Adrenal gland (tissue), 9 donors: ENCODE measurements at regions not wholly inside any gene's neighbourhood (a gene's known extent, or its start where the extent isn't known, plus 50 kb on each side); places are given as distances from the start of the nearest gene placed in this dataset.

Source experiments
- DNase-seq, 7 donors: peaks; one replicate each; pipeline ENCODE4 v3.0.0-alpha.2; 2019 to 2020
- H3K27ac ChIP-seq, 5 donors: fragments of 200-600 bp; sonication (generic) in 4 of 5; 1 replicate in 3 of 5; 2 replicates in 2 of 5; pipeline versions ENCODE4 v1.5.1 to v1.8.0; 2016 to 2020; ENCODE audit warnings: mild to moderate bottlenecking in 1 of 5
- H3K27me3 ChIP-seq: fragments of 200-600 bp; 2 replicates; pipeline ENCODE4 v1.8.0; 2021
- H3K36me3 ChIP-seq, 2 donors: fragments of 200-600 bp; replicated peaks in 1 of 2; 1 replicate in 1 of 2; 2 replicates in 1 of 2; pipeline versions ENCODE4 v1.5.1 to v1.8.0; 2018 to 2022
- H3K4me1 ChIP-seq, 2 donors: fragments of 200-600 bp; replicated peaks in 1 of 2; 1 replicate in 1 of 2; 2 replicates in 1 of 2; pipeline versions ENCODE4 v1.5.1 to v1.8.0; 2018 to 2021
- H3K4me3 ChIP-seq, 4 donors: fragments of 200-600 bp; sonication (generic) in 3 of 4; one replicate each; pipeline ENCODE4 v1.5.1; 2016 to 2018
- H3K9me3 ChIP-seq, 3 donors: fragments of 200-600 bp; sonication (generic) in 1 of 3; replicated peaks in 1 of 3; 1 replicate in 2 of 3; 2 replicates in 1 of 3; pipeline versions ENCODE4 v1.5.1 to v1.8.0; 2016 to 2021
- CTCF ChIP-seq, 6 experiments: fragments of 450-650 bp in 4 of 6; fragments of 200-600 bp in 2 of 6; sonication (generic) in 1 of 6; IDR thresholded peaks; 1 replicate in 5 of 6; 2 replicates in 1 of 6; pipeline versions ENCODE4 v1.5.1 to v1.8.0; 2016 to 2021; ENCODE audit warnings: antibody characterized with exemption in 6 of 6, mild to moderate bottlenecking in 2 of 6, moderate library complexity in 1 of 6
- POLR2A ChIP-seq, 2 donors: fragments of 450-650 bp; IDR thresholded peaks; one replicate each; pipeline ENCODE4 v1.6.1; 2017; ENCODE audit warnings: antibody characterized with exemption in 2 of 2, mild to moderate bottlenecking in 2 of 2, moderate library complexity in 1 of 2
- WGBS, 4 donors: extraction: QIAGEN DNeasy Blood & Tissue Kit in 2 of 4; methylation state at CpG; one replicate each; pipeline versions ENCODE4 v1.1.5 to v1.1.7; 2013 to 2017; 5-methylcytosine and 5-hydroxymethylcytosine counted together
- intact Hi-C, 2 donors: fragments of 100-400 bp; cut with DNase I; formaldehyde crosslinking; loops; one replicate each; pipeline versions ENCODE4 v1.14.1 to v1.15.0; 2022 to 2023
- donor health status: healthy with polysubstance abuse.
- donor health status: Bipolar disorder and iron deficiency.
- donor health status: DM: yes; HTN: yes; CAD: no.
- donor health status: DM: no; HTN: no; CAD: no.
- donor health status: DM: no; HTN: no; CAD: no.

- H3K27ac ChIP-seq = no peak overlapping the region
- DNase-seq = no peak
- 66 to 79% (median 70%) methylated on average over 4 of the region's 4 CpGs for WGBS, 4 donors
- no peaks in the 10 kb centered on the region for H3K27me3 ChIP-seq
- H3K36me3 ChIP-seq = no peaks in the 10 kb centered on the region
- TF ChIP-seq CTCF (IDR thresholded peaks at IDR 0.05) = no peak
- no peak for TF ChIP-seq POLR2A (IDR thresholded peaks at IDR 0.05)
- intact Hi-C loops = no loop called here
- H3K4me3 ChIP-seq = no peak overlapping the region
- peaks cover 0 to 10% (median 0%) of the 10 kb centered on the region in 3 donors for H3K9me3 ChIP-seq
- no peaks in the 10 kb centered on the region for H3K4me1 ChIP-seq
Observed at GRCh38 chr10:36188461-36188860, 546.4 kb upstream of the FZD8 start.

GRCh38 chr10:36188080-36188453 is 546.0 kb upstream of the FZD8 start:
- DNase-seq = no peak
- Histone ChIP-seq H3K9me3 (peaks cover 0 to 10% (median 0%) of the 10 kb centered on the region in 3 donors), H3K4me3 (no peak overlapping the region), H3K27ac (no peak overlapping the region), H3K27me3 (no peaks in the 10 kb centered on the region), H3K36me3 (no peaks in the 10 kb centered on the region), H3K4me1 (peaks cover 0 to 2% of the 10 kb centered on the region in 2 donors)
- WGBS, 4 donors = 56 to 73% (median 66%) methylated on average over 7 to 8 of the region's 8 CpGs
- intact Hi-C loops = no loop called here
- no peak for TF ChIP-seq POLR2A (IDR thresholded peaks at IDR 0.05)
- no peak for TF ChIP-seq CTCF (IDR thresholded peaks at IDR 0.05)

DNA sequence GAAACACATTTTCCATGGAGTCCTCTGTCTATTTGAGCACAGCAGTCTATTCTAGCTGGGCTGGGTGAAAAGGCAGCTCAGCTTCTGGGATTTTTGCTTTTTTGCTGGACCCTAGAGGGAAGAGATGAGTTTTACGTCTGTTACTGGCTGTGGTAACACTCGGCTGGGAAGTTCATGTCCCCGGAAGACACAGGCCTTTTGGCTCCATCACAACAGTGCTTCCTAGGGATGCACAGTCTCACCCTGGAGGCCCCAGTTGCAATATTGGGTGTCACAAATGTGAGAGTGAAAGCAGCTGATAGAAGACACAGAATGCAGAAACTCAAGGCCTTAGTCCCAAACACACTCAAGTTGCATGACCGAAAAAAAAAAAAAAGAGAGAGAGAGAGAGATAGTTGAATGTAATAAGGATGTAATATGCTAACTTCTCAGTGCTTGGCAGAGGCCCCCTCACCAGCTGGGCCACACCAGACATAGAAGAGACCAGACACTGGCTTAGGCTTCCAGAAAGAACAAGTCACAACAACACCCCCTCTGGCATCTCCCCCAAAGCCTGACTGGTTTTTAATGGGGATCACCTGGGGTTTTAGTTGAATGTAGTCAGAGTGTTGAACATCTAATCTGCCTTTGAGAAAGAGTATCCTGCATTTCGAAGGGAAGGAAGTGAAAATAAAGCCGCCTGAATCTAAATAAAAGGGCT is 545.4 kb upstream of the FZD8 start:
- H3K27me3 ChIP-seq = no peaks in the 10 kb centered on the region
- intact Hi-C loops = no loop called here
- no peaks in the 10 kb centered on the region for H3K36me3 ChIP-seq
- peak in 4 of 7 donors; percentile 16 to 60 (median 28) for DNase-seq
- no peak overlapping the region for H3K27ac ChIP-seq
- H3K4me1 ChIP-seq = peaks cover 5 to 7% of the 10 kb centered on the region in 2 donors
- TF ChIP-seq POLR2A (IDR thresholded peaks at IDR 0.05) (no peak), CTCF (IDR thresholded peaks at IDR 0.05) (no peak)
- no peak overlapping the region for H3K4me3 ChIP-seq
- H3K9me3 ChIP-seq = peaks cover 0 to 10% (median 0%) of the 10 kb centered on the region in 3 donors
- WGBS, 4 donors = 70 to 77% (median 73%) methylated on average over 6 of the region's 6 CpGs

- H3K9me3 ChIP-seq = no peaks in the 10 kb centered on the region
- WGBS, 4 donors = 73 to 97% (median 84%) methylated on average over 5 to 6 of the region's 6 CpGs
- TF ChIP-seq POLR2A (IDR thresholded peaks at IDR 0.05) (no peak), CTCF (IDR thresholded peaks at IDR 0.05) (no peak)
Observed at GRCh38 chr10:36185097-36185496, 543.0 kb upstream of the FZD8 start.

More at GRCh38 chr10:36185097-36185496, 543.0 kb upstream of the FZD8 start:
- H3K27me3 ChIP-seq = no peaks in the 10 kb centered on the region
- H3K4me1 ChIP-seq = peaks cover 12 to 24% of the 10 kb centered on the region in 2 donors
- no peaks in the 10 kb centered on the region for H3K36me3 ChIP-seq
- H3K4me3 ChIP-seq = no peak overlapping the region
- DNase-seq = no peak
- intact Hi-C loops = no loop called here
- no peak overlapping the region for H3K27ac ChIP-seq
